Ovary (tissue), 7 donors: ENCODE measurements at regions not wholly inside any gene's neighbourhood (a gene's known extent, or its start where the extent isn't known, plus 50 kb on each side); places are given as distances from the start of the nearest gene placed in this dataset.

Experiments used
- DNase-seq, 5 donors: peaks; one replicate each; pipeline ENCODE4 v3.0.0-alpha.2; 2019 to 2020
- H3K27ac ChIP-seq, 2 donors: fragments of 200-600 bp; one replicate each; pipeline versions ENCODE4 v1.5.1 to v1.8.0; 2019 to 2022
- H3K27me3 ChIP-seq: fragments of 200-600 bp; one replicate; pipeline ENCODE4 v1.8.0; 2022
- H3K36me3 ChIP-seq: fragments of 200-600 bp; sonication (generic); one replicate; pipeline ENCODE4 v1.5.1; 2019
- H3K4me1 ChIP-seq: one replicate; pipeline ENCODE4 v1.8.1; 2013; ENCODE audit warnings: mild to moderate bottlenecking, moderate library complexity; ENCODE audit not compliant: insufficient read depth
- H3K4me3 ChIP-seq: fragments of 200-600 bp; sonication (generic); one replicate; pipeline ENCODE4 v1.5.1; 2017
- H3K9me3 ChIP-seq, 2 donors: fragments of 200-600 bp in 1 of 2; sonication (generic) in 1 of 2; one replicate each; pipeline versions ENCODE4 v1.5.1 to v1.8.1; 2013 to 2019; ENCODE audit warnings: mild to moderate bottlenecking in 1 of 2, moderate library complexity in 1 of 2
- CTCF ChIP-seq, 3 donors: fragments of 450-650 bp in 2 of 3; fragments of 200-600 bp in 1 of 3; IDR thresholded peaks; one replicate each; pipeline versions ENCODE4 v1.5.1 to v1.8.0; 2016 to 2022; ENCODE audit warnings: antibody characterized with exemption in 3 of 3, mild to moderate bottlenecking in 1 of 3
- EP300 ChIP-seq: sonication (generic); formaldehyde crosslinking; IDR thresholded peaks from one replicate; pipeline ENCODE4 v1.6.1; 2017; ENCODE audit warnings: antibody characterized with exemption
- POLR2A ChIP-seq: fragments of 450-650 bp; IDR thresholded peaks from one replicate; pipeline ENCODE4 v1.6.1; 2017; ENCODE audit warnings: antibody characterized with exemption, mild to moderate bottlenecking, moderate library complexity
- WGBS, 3 donors: extraction: QIAGEN DNeasy Blood & Tissue Kit in 1 of 3; methylation state at CpG; one replicate each; pipeline versions ENCODE4 v1.1.5 to v1.1.7; 2013 to 2017; 5-methylcytosine and 5-hydroxymethylcytosine counted together
- intact Hi-C, 4 donors: fragments of 100-400 bp; cut with DNase I; formaldehyde crosslinking; loops; one replicate each; pipeline versions ENCODE4 v1.11.0 to v1.15.1; 2022 to 2023
- donor health status: DM: no; HTN: no; CAD: no; lungs with moderate emphysema.
- donor health status: DM: no; HTN: no; CAD: no.
- donor health status: Bipolar disorder and iron deficiency.
- donor health status: DM: no; HTN: no; CAD: no.
- donor health status: DM: yes; HTN: yes; CAD: no.

- TF ChIP-seq CTCF (IDR thresholded peaks at IDR 0.05): no peak
- TF ChIP-seq POLR2A: no peak
- TF ChIP-seq EP300: no peak
- WGBS, 3 donors: 12 to 16% (median 15%) methylated on average over 6 of the region's 6 CpGs
- H3K4me1 ChIP-seq: peaks cover 2% of the 10 kb centered on the region
- H3K9me3 ChIP-seq: no peaks in the 10 kb centered on the region
- no peak overlapping the region for H3K27ac ChIP-seq
- H3K36me3 ChIP-seq: no peaks in the 10 kb centered on the region
- DNase-seq: no peak
- intact Hi-C loops: no loop called here
- H3K27me3 ChIP-seq: no peaks in the 10 kb centered on the region
- no peak overlapping the region for H3K4me3 ChIP-seq
These were observed 109.8 kb downstream of the ADCYAP1 start for GRCh38 chr18:1014509-1014908.

GRCh38 chr18:1014951-1015624 lies 110.4 kb downstream of the ADCYAP1 start:
- DNase-seq: no peak
- Histone ChIP-seq H3K36me3 (no peaks in the 10 kb centered on the region), H3K4me1 (peaks cover 2% of the 10 kb centered on the region), H3K9me3 (no peaks in the 10 kb centered on the region), H3K4me3 (no peak overlapping the region), H3K27ac (no peak overlapping the region), H3K27me3 (no peaks in the 10 kb centered on the region)
- intact Hi-C loops: no loop called here
- TF ChIP-seq EP300 (no peak), CTCF (IDR thresholded peaks at IDR 0.05) (no peak), POLR2A (no peak)

GRCh38 chr18:1015777-1016176 lies 111.1 kb downstream of the ADCYAP1 start:
- no peak for DNase-seq
- Histone ChIP-seq H3K27ac (no peak overlapping the region), H3K27me3 (no peaks in the 10 kb centered on the region), H3K4me3 (no peak overlapping the region), H3K36me3 (no peaks in the 10 kb centered on the region), H3K4me1 (peaks cover 2% of the 10 kb centered on the region), H3K9me3 (no peaks in the 10 kb centered on the region)
- no peak for TF ChIP-seq CTCF (IDR thresholded peaks at IDR 0.05)
- TF ChIP-seq EP300: no peak
- TF ChIP-seq POLR2A: no peak
- intact Hi-C loops: no loop called here
- 1 to 9% (median 4%) methylated on average over 2 of the region's 2 CpGs for WGBS, 3 donors

GRCh38 chr18:1017227-1018058 lies 112.8 kb downstream of the ADCYAP1 start:
- WGBS, 3 donors: 79 to 90% (median 86%) methylated on average over 8 of the region's 8 CpGs
- intact Hi-C loops: no loop called here
- H3K4me1 ChIP-seq: peaks cover 2% of the 10 kb centered on the region
- H3K27me3 ChIP-seq: no peaks in the 10 kb centered on the region
- no peak for DNase-seq
- no peak overlapping the region for H3K27ac ChIP-seq
- no peaks in the 10 kb centered on the region for H3K9me3 ChIP-seq
- TF ChIP-seq POLR2A (no peak), EP300 (no peak), CTCF (IDR thresholded peaks at IDR 0.05) (no peak)
- no peak overlapping the region for H3K4me3 ChIP-seq
- H3K36me3 ChIP-seq: no peaks in the 10 kb centered on the region
